Neural crest cell (in vitro differentiated cells): ENCODE measurements at regions not wholly inside any gene's neighbourhood (a gene's known extent, or its start where the extent isn't known, plus 50 kb on each side); places are given as distances from the start of the nearest gene placed in this dataset.

Experiments used
- DNase-seq: peaks from one replicate; pipeline ENCODE4 v3.0.0; 2021; ENCODE audit warnings: low read depth, mixed read lengths, low spot score
- H3K27ac Mint-ChIP-seq: one replicate; pipeline ENCODE4 v1.8.0; 2021; ENCODE audit warnings: mild to moderate bottlenecking, mixed read lengths; ENCODE audit not compliant: unreplicated experiment
- H3K27me3 Mint-ChIP-seq: 2 replicates; pipeline ENCODE4 v1.8.0; 2021; ENCODE audit warnings: low read depth, mild to moderate bottlenecking, mixed read lengths
- H3K36me3 Mint-ChIP-seq: 2 replicates; pipeline ENCODE4 v1.8.0; 2021; ENCODE audit warnings: low read depth, mild to moderate bottlenecking, mixed read lengths
- H3K4me1 Mint-ChIP-seq: 2 replicates; pipeline ENCODE4 v1.8.0; 2021; ENCODE audit warnings: mixed read lengths
- H3K4me3 Mint-ChIP-seq: one replicate; pipeline ENCODE4 v1.8.0; 2021; ENCODE audit warnings: mild to moderate bottlenecking, mixed read lengths
- H3K9me3 Mint-ChIP-seq: 2 replicates; pipeline ENCODE4 v1.8.0; 2021; ENCODE audit warnings: mixed read lengths
- CTCF ChIP-seq: fragments of 200-600 bp; sonication (generic); conservative IDR thresholded peaks from 2 replicates; pipeline ENCODE4 v1.5.0; 2021; ENCODE audit warnings: antibody characterized with exemption, mild to moderate bottlenecking

GRCh38 chr5:18067615-18068014 lies 433.4 kb downstream of the TAF11L14 start:
- H3K27ac Mint-ChIP-seq, result no peak overlapping the region
- H3K4me1 Mint-ChIP-seq, result peaks cover 4% of the 10 kb centered on the region
- H3K27me3 Mint-ChIP-seq, result no peaks in the 10 kb centered on the region
- no peak for TF ChIP-seq CTCF
- H3K9me3 Mint-ChIP-seq, result peaks cover 2% of the 10 kb centered on the region
- H3K4me3 Mint-ChIP-seq, result no peak overlapping the region
- H3K36me3 Mint-ChIP-seq, result no peaks in the 10 kb centered on the region
- no peak for DNase-seq

- Mint-ChIP-seq H3K9me3 (peaks cover 1% of the 10 kb centered on the region), H3K4me1 (peaks cover 4% of the 10 kb centered on the region), H3K36me3 (no peaks in the 10 kb centered on the region), H3K4me3 (no peak overlapping the region), H3K27me3 (no peaks in the 10 kb centered on the region), H3K27ac (no peak overlapping the region)
- DNase-seq, result no peak
- TF ChIP-seq CTCF, result no peak
Measured at GRCh38 chr5:18068826-18069225, 434.6 kb downstream of the TAF11L14 start.

- peaks cover 4% of the 10 kb centered on the region for H3K4me1 Mint-ChIP-seq
- H3K27me3 Mint-ChIP-seq, result no peaks in the 10 kb centered on the region
- no peaks in the 10 kb centered on the region for H3K36me3 Mint-ChIP-seq
- no peak for TF ChIP-seq CTCF
- H3K9me3 Mint-ChIP-seq, result no peaks in the 10 kb centered on the region
- no peak overlapping the region for H3K4me3 Mint-ChIP-seq
- no peak for DNase-seq
- H3K27ac Mint-ChIP-seq, result no peak overlapping the region
Measured at GRCh38 chr5:18069790-18070189, 435.5 kb downstream of the TAF11L14 start.

GRCh38 chr5:18072600-18072999 lies 438.3 kb downstream of the TAF11L14 start:
- DNase-seq, result no peak
- H3K27ac Mint-ChIP-seq, result no peak overlapping the region
- H3K36me3 Mint-ChIP-seq, result no peaks in the 10 kb centered on the region
- H3K4me1 Mint-ChIP-seq, result peaks cover 4% of the 10 kb centered on the region
- no peak overlapping the region for H3K4me3 Mint-ChIP-seq
- H3K27me3 Mint-ChIP-seq, result no peaks in the 10 kb centered on the region
- no peak for TF ChIP-seq CTCF
- H3K9me3 Mint-ChIP-seq, result no peaks in the 10 kb centered on the region

- Mint-ChIP-seq H3K4me1 (no peaks in the 10 kb centered on the region), H3K4me3 (no peak overlapping the region), H3K36me3 (no peaks in the 10 kb centered on the region), H3K27ac (no peak overlapping the region), H3K27me3 (no peaks in the 10 kb centered on the region), H3K9me3 (no peaks in the 10 kb centered on the region)
- no peak for TF ChIP-seq CTCF
- DNase-seq, result no peak
Measured at GRCh38 chr5:18074961-18075360, 440.7 kb downstream of the TAF11L14 start.

GRCh38 chr5:18078157-18078556 lies 443.9 kb downstream of the TAF11L14 start:
- Mint-ChIP-seq H3K4me3 (no peak overlapping the region), H3K27ac (no peak overlapping the region), H3K4me1 (no peaks in the 10 kb centered on the region), H3K9me3 (no peaks in the 10 kb centered on the region), H3K27me3 (no peaks in the 10 kb centered on the region), H3K36me3 (no peaks in the 10 kb centered on the region)
- TF ChIP-seq CTCF, result no peak
- DNase-seq, result no peak
